Chondrocyte (in vitro differentiated cells): ENCODE measurements at regions not wholly inside any gene's neighbourhood (a gene's known extent, or its start where the extent isn't known, plus 50 kb on each side); places are given as distances from the start of the nearest gene placed in this dataset.

Source experiments
- DNase-seq: peaks from one replicate; pipeline ENCODE4 v3.0.0; 2021; ENCODE audit warnings: mixed read lengths, low spot score
- H3K27ac Mint-ChIP-seq: one replicate; pipeline ENCODE4 v1.8.0; 2021; ENCODE audit warnings: mild to moderate bottlenecking, moderate library complexity, mixed read lengths; ENCODE audit not compliant: unreplicated experiment
- H3K27me3 Mint-ChIP-seq: 2 replicates; pipeline ENCODE4 v1.8.0; 2021; ENCODE audit warnings: low read depth, mixed read lengths
- H3K36me3 Mint-ChIP-seq: 2 replicates; pipeline ENCODE4 v1.8.0; 2021; ENCODE audit warnings: low read depth, mixed read lengths
- H3K4me1 Mint-ChIP-seq: 2 replicates; pipeline ENCODE4 v1.8.0; 2021; ENCODE audit warnings: low read depth, mild to moderate bottlenecking, mixed read lengths
- H3K4me3 Mint-ChIP-seq: one replicate; pipeline ENCODE4 v1.8.0; 2021; ENCODE audit warnings: mild to moderate bottlenecking, moderate library complexity, mixed read lengths; ENCODE audit not compliant: unreplicated experiment
- H3K9me3 Mint-ChIP-seq: 2 replicates; pipeline ENCODE4 v1.8.0; 2021; ENCODE audit warnings: low read depth, mixed read lengths
- CTCF ChIP-seq: fragments of 200-600 bp; sonication (generic); IDR thresholded peaks from 2 replicates; pipeline ENCODE4 v1.5.0; 2021; ENCODE audit warnings: antibody characterized with exemption, mild to moderate bottlenecking, moderate library complexity

DNA sequence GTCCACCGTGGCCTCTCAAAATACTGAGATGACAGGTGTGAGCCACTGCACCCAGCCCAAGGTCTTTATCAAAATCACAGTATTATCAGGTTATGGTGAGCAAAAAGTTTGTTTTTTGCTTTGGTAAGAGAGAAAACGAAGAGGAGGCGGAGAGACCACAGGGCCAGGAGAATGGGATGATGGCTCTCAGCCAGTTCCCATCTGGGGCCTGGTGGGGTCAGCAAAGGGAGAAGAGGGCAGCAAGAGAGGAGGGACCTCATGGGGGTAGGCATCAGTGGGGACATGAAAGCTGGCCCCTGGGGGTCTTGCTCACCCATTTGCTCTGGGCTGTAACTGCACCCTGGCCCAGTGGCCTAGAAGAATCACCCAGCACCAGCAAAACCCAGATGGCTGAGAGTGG lies 190.2 kb downstream of the SHANK2 start:
- no peaks in the 10 kb centered on the region for H3K9me3 Mint-ChIP-seq
- no peaks in the 10 kb centered on the region for H3K4me1 Mint-ChIP-seq
- no peak overlapping the region for H3K27ac Mint-ChIP-seq

DNA sequence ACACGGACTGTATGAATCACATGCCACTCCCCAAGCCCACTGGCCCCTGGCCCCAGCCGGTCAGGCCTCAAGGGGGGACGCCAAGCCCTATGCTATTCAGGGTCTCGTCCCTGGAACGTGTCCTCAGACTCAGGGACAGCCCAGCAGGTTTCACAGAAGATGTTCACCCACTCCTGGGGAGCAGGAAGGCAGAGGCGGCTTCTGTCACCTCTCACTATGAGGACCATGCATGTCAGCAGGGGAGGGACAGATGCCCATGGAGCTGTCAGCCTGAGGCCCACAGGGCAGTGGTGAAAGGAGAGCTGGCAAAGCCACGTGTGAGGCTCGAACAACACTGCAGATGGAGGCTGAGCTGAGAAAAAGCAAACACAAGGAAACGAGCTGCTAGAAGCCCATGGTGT lies 192.0 kb downstream of the SHANK2 start:
- Mint-ChIP-seq H3K27ac (no peak overlapping the region), H3K4me3 (no peak overlapping the region), H3K4me1 (no peaks in the 10 kb centered on the region), H3K27me3 (peaks cover 22% of the 10 kb centered on the region), H3K36me3 (no peaks in the 10 kb centered on the region), H3K9me3 (no peaks in the 10 kb centered on the region)
- DNase-seq = peak; percentile 51
- no peak for TF ChIP-seq CTCF

More for the DNA sequence above, 190.2 kb downstream of the SHANK2 start:
- Mint-ChIP-seq H3K36me3 (no peaks in the 10 kb centered on the region), H3K4me3 (no peak overlapping the region), H3K27me3 (peaks cover 22% of the 10 kb centered on the region)
- TF ChIP-seq CTCF = no peak
- DNase-seq = peak; percentile 50

DNA sequence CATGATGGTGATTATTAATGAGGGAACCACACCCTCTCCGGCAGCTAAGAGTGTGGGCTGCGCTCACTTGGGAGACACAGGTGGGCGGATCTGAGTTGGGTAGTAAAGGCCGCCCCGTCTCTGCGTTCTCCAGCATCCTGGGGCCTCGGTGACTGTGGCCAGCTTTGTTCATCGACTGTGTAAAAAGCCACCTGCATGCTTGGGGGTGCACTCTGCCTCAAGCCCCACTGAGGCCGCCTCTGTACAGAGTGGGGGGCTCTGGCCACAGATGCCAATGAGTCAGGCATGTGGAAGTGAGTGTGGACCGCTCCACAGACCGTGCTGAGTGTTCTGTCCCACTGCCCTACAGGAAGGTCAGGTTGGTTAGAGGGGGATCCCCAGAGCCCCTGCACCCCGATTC lies 192.7 kb downstream of the SHANK2 start:
- H3K27me3 Mint-ChIP-seq = peaks cover 17% of the 10 kb centered on the region
- DNase-seq = peak; percentile 63
- no peak for TF ChIP-seq CTCF
- no peaks in the 10 kb centered on the region for H3K4me1 Mint-ChIP-seq
- H3K36me3 Mint-ChIP-seq = no peaks in the 10 kb centered on the region
- no peak overlapping the region for H3K4me3 Mint-ChIP-seq
- H3K9me3 Mint-ChIP-seq = no peaks in the 10 kb centered on the region
- H3K27ac Mint-ChIP-seq = no peak overlapping the region

DNA sequence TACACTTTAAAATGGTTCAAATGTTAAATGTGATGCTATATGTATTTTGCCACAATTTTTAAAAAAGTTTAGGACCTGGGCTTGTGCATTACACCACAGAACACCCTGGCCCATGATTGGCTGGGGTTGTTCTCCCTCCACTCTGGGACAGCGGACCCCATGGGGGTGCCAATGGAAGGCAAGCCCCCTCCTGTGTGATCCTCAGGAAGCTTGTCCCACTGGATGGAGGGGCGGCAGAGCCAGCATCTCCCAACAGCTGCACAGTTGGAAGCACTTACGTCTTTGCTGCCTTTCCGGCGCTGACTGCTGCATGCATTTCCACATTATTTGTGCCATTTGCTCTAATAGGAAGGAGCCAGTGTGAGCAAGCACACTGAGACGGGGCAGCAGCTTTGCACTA lies 196.5 kb downstream of the SHANK2 start:
- TF ChIP-seq CTCF = no peak
- Mint-ChIP-seq H3K36me3 (no peaks in the 10 kb centered on the region), H3K27ac (no peak overlapping the region), H3K4me1 (no peaks in the 10 kb centered on the region), H3K4me3 (no peak overlapping the region), H3K9me3 (no peaks in the 10 kb centered on the region), H3K27me3 (peaks cover 1% of the 10 kb centered on the region)
- peak; percentile 59 for DNase-seq
